ENCODE measurements at regions not wholly inside any gene's neighbourhood (a gene's known extent, or its start where the extent isn't known, plus 50 kb on each side); places are given as distances from the start of the nearest gene placed in this dataset.

GRCh38 chr2:12335995-12336394, 380.7 kb upstream of the TRIB2 start:
- TF ChIP-seq REST (IDR thresholded peaks at IDR 0.05; ENCODE audit: insufficient read depth in 1 of 2, low read depth in 2 of 2, low read length in 1 of 2), result no peak
- TF ChIP-seq SIN3A (IDR thresholded peaks at IDR 0.05; ENCODE audit: borderline replicate concordance, insufficient read depth, low read depth, low read length), result no peak
- no peak for TF ChIP-seq POLR2AphosphoS5 (IDR thresholded peaks at IDR 0.05; ENCODE audit: low read depth, low read length)
- TF ChIP-seq TCF7L2 (IDR thresholded peaks at IDR 0.05; ENCODE audit: low read depth, low read length), result no peak
- Histone ChIP-seq H3K27ac (ENCODE audit: low read length) (no peak overlapping the region), H3K27me3 (ENCODE audit: control insufficient read depth, insufficient read depth, low read length) (no peaks in the 10 kb centered on the region), H3K4me1 (ENCODE audit: control insufficient read depth, insufficient read depth, low read length) (no peaks in the 10 kb centered on the region), H3K9me3 (ENCODE audit: control insufficient read depth, insufficient read depth, low read depth, low read length) (no peaks in the 10 kb centered on the region; the same call in 1 of the 2 replicates), H3K36me3 (ENCODE audit: control insufficient read depth, insufficient read depth, low read length) (no peaks in the 10 kb centered on the region), H3K4me3 (ENCODE audit: low read depth in 2 of 2, low read length in 2 of 2) (no peak overlapping the region)
- intact Hi-C loops (cut with micrococcal nuclease; ENCODE audit: unreplicated experiment), result no loop called here
- BruUV-seq (replicated peaks), result no TSS peak
- POLR2A ChIA-PET, result no interaction called here
- CTCF ChIA-PET, result no interaction called here
- DNase-seq (ENCODE audit: low read depth, low spot score) (no peak), ATAC-seq (no peak)
- in situ Hi-C loops (cut with HindIII; ENCODE audit: low pct_unique_long_range_greater_than_20kb, low sequenced_read_pairs), result no loop called here

DNA sequence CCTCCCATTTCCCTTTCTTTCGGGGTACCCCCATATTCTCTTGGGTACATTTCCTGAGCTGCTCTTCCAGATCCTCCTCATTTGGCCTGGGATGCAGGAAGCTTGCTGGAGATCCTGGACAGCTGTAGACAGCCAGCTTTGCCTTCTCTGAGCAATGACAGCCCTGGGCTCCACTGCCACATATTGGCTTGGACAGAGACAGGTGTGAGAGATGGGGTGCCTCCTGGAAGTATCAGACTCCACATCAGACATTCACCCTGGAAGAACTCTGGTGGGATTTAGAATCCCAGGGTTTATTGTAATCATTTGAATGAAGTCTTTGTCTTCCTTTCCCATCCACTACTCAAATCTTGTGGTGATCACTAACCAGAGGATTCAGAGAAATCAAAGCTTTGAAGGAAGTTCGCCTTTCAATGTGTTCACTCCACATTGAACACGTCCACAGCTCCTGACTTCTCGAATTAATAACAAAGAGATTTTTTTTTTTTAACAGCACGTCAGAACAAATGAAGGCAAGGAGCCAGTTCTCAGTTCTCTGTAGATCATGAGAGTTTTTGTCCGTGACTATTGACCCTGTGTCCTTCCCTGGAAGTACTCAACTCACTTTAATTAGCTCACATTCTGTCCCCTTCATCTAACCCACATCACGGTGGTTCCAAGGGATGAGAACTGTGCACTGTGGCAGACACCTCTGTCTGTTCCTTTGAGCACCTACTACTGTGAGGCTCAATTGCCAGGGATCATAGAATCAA, 377.6 kb upstream of the TRIB2 start:
- in situ Hi-C loops (cut with HindIII; ENCODE audit: low pct_unique_long_range_greater_than_20kb, low sequenced_read_pairs) (no loop called here), intact Hi-C loops (cut with micrococcal nuclease; ENCODE audit: unreplicated experiment) (no loop called here)
- ChIA-PET POLR2A (interaction anchor here (0.5 to 0.7 kb wide), 3 partner anchors 12 to 434 kb away, joined by 3 to 5 read pairs (median 4); no protein-coding TSS in a partner anchor), CTCF (no interaction called here)
- no peaks in the 10 kb centered on the region for H3K27me3 ChIP-seq (ENCODE audit: control insufficient read depth, insufficient read depth, low read length)
- H3K4me3 ChIP-seq (ENCODE audit: low read depth in 2 of 2, low read length in 2 of 2), result no peak overlapping the region
- BruUV-seq (replicated peaks), result no TSS peak
- DNase-seq (ENCODE audit: low read depth, low spot score), result no peak
- no peaks in the 10 kb centered on the region for H3K36me3 ChIP-seq (ENCODE audit: control insufficient read depth, insufficient read depth, low read length)
- H3K4me1 ChIP-seq (ENCODE audit: control insufficient read depth, insufficient read depth, low read length), result no peaks in the 10 kb centered on the region
- no peak overlapping the region for H3K27ac ChIP-seq (ENCODE audit: low read length)
- no peak for ATAC-seq
- no peak for TF ChIP-seq REST (IDR thresholded peaks at IDR 0.05; ENCODE audit: insufficient read depth in 1 of 2, low read depth in 2 of 2, low read length in 1 of 2)
- H3K9me3 ChIP-seq (ENCODE audit: control insufficient read depth, insufficient read depth, low read depth, low read length), result no peaks in the 10 kb centered on the region

DNA sequence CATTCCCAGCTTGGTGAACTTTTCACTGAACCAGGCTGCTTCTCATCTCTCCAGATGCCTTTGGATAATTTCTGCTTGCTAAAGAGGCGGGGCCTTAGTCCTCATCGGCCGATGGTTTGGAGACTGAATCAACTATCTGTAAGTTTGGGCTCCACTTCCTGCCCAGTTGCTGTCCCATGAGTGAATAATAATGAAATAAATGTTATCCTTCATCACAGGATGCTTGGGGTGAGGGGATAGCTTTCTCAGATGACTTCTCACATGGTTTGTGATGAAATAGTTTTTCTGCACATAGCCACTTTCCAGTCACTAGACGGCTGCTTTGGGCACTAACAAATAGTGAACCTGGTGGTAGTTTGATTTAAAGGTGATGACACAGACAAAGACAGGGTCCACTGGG, 376.6 kb upstream of the TRIB2 start:
- no peaks in the 10 kb centered on the region for H3K36me3 ChIP-seq (ENCODE audit: control insufficient read depth, insufficient read depth, low read length)
- BruUV-seq (replicated peaks), result no TSS peak
- H3K27me3 ChIP-seq (ENCODE audit: control insufficient read depth, insufficient read depth, low read length), result no peaks in the 10 kb centered on the region
- no peaks in the 10 kb centered on the region for H3K4me1 ChIP-seq (ENCODE audit: control insufficient read depth, insufficient read depth, low read length)
- intact Hi-C loops (cut with micrococcal nuclease; ENCODE audit: unreplicated experiment), result no loop called here
- no peaks in the 10 kb centered on the region for H3K9me3 ChIP-seq (ENCODE audit: control insufficient read depth, insufficient read depth, low read depth, low read length)
- DNase-seq (ENCODE audit: low read depth, low spot score) (no peak), ATAC-seq (no peak)
- in situ Hi-C loops (cut with HindIII; ENCODE audit: low pct_unique_long_range_greater_than_20kb, low sequenced_read_pairs), result no loop called here
- ChIA-PET POLR2A (no interaction called here), CTCF (no interaction called here)
- no peak overlapping the region for H3K27ac ChIP-seq (ENCODE audit: low read length)
- H3K4me3 ChIP-seq (ENCODE audit: low read depth in 2 of 2, low read length in 2 of 2), result no peak overlapping the region
- no peak for TF ChIP-seq REST (IDR thresholded peaks at IDR 0.05; ENCODE audit: insufficient read depth in 1 of 2, low read depth in 2 of 2, low read length in 1 of 2)
- no peak for TF ChIP-seq TCF7L2 (IDR thresholded peaks at IDR 0.05; ENCODE audit: low read depth, low read length)
- TF ChIP-seq POLR2AphosphoS5 (IDR thresholded peaks at IDR 0.05; ENCODE audit: low read depth, low read length), result no peak
- TF ChIP-seq SIN3A (IDR thresholded peaks at IDR 0.05; ENCODE audit: borderline replicate concordance, insufficient read depth, low read depth, low read length), result no peak

Measured in Panc1 (cell line).